ENCODE measurements at regions not wholly inside any gene's neighbourhood (a gene's known extent, or its start where the extent isn't known, plus 50 kb on each side); places are given as distances from the start of the nearest gene placed in this dataset.

GRCh38 chr3:16028604-16029003 is 145.9 kb upstream of the GALNT15 start:
- no peak for TF ChIP-seq CTCF (conservative IDR thresholded peaks at IDR 0.05; ENCODE audit: low read depth, low read length)
- DNase-seq (ENCODE audit: low read depth): peak; percentile 76
- no peak overlapping the region for H3K4me3 ChIP-seq (ENCODE audit: low read length)

GRCh38 chr3:16030342-16030741 is 144.1 kb upstream of the GALNT15 start:
- DNase-seq (ENCODE audit: low read depth): no peak
- no peak for TF ChIP-seq CTCF (conservative IDR thresholded peaks at IDR 0.05; ENCODE audit: low read depth, low read length)
- no peak overlapping the region for H3K4me3 ChIP-seq (ENCODE audit: low read length)

GRCh38 chr3:16031434-16031833 is 143.0 kb upstream of the GALNT15 start:
- no peak for TF ChIP-seq CTCF (conservative IDR thresholded peaks at IDR 0.05; ENCODE audit: low read depth, low read length)
- no peak for DNase-seq (ENCODE audit: low read depth)
- H3K4me3 ChIP-seq (ENCODE audit: low read length): no peak overlapping the region

- peak; percentile 11 for DNase-seq (ENCODE audit: low read depth)
- no peak for TF ChIP-seq CTCF (conservative IDR thresholded peaks at IDR 0.05; ENCODE audit: low read depth, low read length)
- H3K4me3 ChIP-seq (ENCODE audit: low read length): no peak overlapping the region
These were observed 140.4 kb upstream of the GALNT15 start for GRCh38 chr3:16033889-16034687.

- no peak for TF ChIP-seq CTCF (conservative IDR thresholded peaks at IDR 0.05; ENCODE audit: low read depth, low read length)
- DNase-seq (ENCODE audit: low read depth): no peak
These were observed 133.5 kb upstream of the GALNT15 start for GRCh38 chr3:16040991-16041390.

GRCh38 chr3:16048435-16049318 is 125.8 kb upstream of the GALNT15 start:
- no peak for DNase-seq (ENCODE audit: low read depth)
- H3K4me3 ChIP-seq (ENCODE audit: low read length): no peak overlapping the region
- TF ChIP-seq CTCF (conservative IDR thresholded peaks at IDR 0.05; ENCODE audit: low read depth, low read length): peak; percentile 77

More at GRCh38 chr3:16040991-16041390, 133.5 kb upstream of the GALNT15 start:
- H3K4me3 ChIP-seq (ENCODE audit: low read length): no peak overlapping the region

All from retinal pigment epithelial cell (primary cell).